K562 (cell line): ENCODE measurements at regions not wholly inside any gene's neighbourhood (a gene's known extent, or its start where the extent isn't known, plus 50 kb on each side); places are given as distances from the start of the nearest gene placed in this dataset.

ENCODE experiments used
- CEBPG ChIP-seq, 3 experiments: fragments of 200-800 bp in 1 of 3; sonication (Bioruptor generic) in 1 of 3; sonication (generic) in 1 of 3; formaldehyde crosslinking in 1 of 3; IDR thresholded peaks in 2 of 3; conservative IDR thresholded peaks in 1 of 3; 2 replicates each; pipeline versions ENCODE4 v1.6.1 to v1.8.0; 2016 to 2022; ENCODE audit warnings: missing compliant biosample characterization in 2 of 3, missing genetic modification characterization in 2 of 3, mild to moderate bottlenecking in 1 of 3, missing genetic modification reagents in 1 of 3
- CREB1 ChIP-seq, 2 experiments: sonication (generic) in 1 of 2; formaldehyde crosslinking in 1 of 2; IDR thresholded peaks; 2 replicates each; pipeline versions ENCODE4 v1.6.1 to v1.8.0; 2012 to 2022; ENCODE audit warnings: inconsistent platforms in 1 of 2, mild to moderate bottlenecking in 1 of 2, missing genetic modification reagents in 1 of 2, moderate library complexity in 1 of 2
- KLF16 ChIP-seq: IDR thresholded peaks from 2 replicates; pipeline ENCODE4 v1.6.1; 2016; ENCODE audit warnings: antibody characterized with exemption
- NCOA4 ChIP-seq: fragments of 450-650 bp; IDR thresholded peaks from 2 replicates; pipeline ENCODE4 v1.6.1; 2018; ENCODE audit warnings: mild to moderate bottlenecking; ENCODE audit not compliant: partially characterized antibody
- POLR2AphosphoS5 ChIP-seq: IDR thresholded peaks from 2 replicates; pipeline ENCODE4 v1.6.1; 2011; ENCODE audit warnings: mild to moderate bottlenecking, low read depth, low read length, moderate library complexity; ENCODE audit not compliant: control insufficient read depth, insufficient read depth
- SIN3A ChIP-seq, 2 experiments: fragments of 150-350 bp in 1 of 2; IDR thresholded peaks; 2 replicates each; pipeline ENCODE4 v1.6.1; 2011 to 2016; ENCODE audit warnings: borderline replicate concordance in 2 of 2, low read depth in 2 of 2, low read length in 2 of 2, mild to moderate bottlenecking in 2 of 2, moderate library complexity in 2 of 2; ENCODE audit not compliant: control insufficient read depth in 1 of 2
- SMARCE1 ChIP-seq: fragments of 450-650 bp; IDR thresholded peaks from 2 replicates; pipeline ENCODE4 v1.7.1; 2016; ENCODE audit warnings: mild to moderate bottlenecking
- TEAD1 ChIP-seq, 2 experiments: fragments of 450-650 bp in 1 of 2; sonication (generic) in 1 of 2; formaldehyde crosslinking; IDR thresholded peaks; 2 replicates each; pipeline versions ENCODE4 v1.4.0 to v1.8.0; 2020 to 2022; ENCODE audit warnings: mild to moderate bottlenecking in 2 of 2, missing genetic modification reagents in 1 of 2
- ZBTB17 ChIP-seq: fragments of 450-650 bp; formaldehyde crosslinking; IDR thresholded peaks from 2 replicates; pipeline ENCODE4 v1.4.0; 2020; ENCODE audit warnings: mild to moderate bottlenecking
- ZNF324 ChIP-seq: fragments of 250-450 bp; sonication (Bioruptor Pico); IDR thresholded peaks from 2 replicates; pipeline ENCODE4 v1.4.0; 2020; ENCODE audit warnings: mild to moderate bottlenecking
- TF ChIP-seq, protein P1 (sequence below), 3 experiments: IDR thresholded peaks in 2 of 3; conservative IDR thresholded peaks in 1 of 3; 2 replicates each; pipeline ENCODE4 v1.5.1; 2011 to 2012; ENCODE audit warnings: low read length in 3 of 3, mild to moderate bottlenecking in 3 of 3, control low read depth in 2 of 3, improper control_type of control experiment in 1 of 3, inconsistent platforms in 1 of 3, low read depth in 1 of 3, mixed read lengths in 1 of 3, moderate library complexity in 1 of 3; ENCODE audit not compliant: insufficient read depth in 2 of 3
- TF ChIP-seq, protein P2 (sequence below): sonication (generic); formaldehyde crosslinking; IDR thresholded peaks from 2 replicates; pipeline ENCODE4 v1.8.0; 2022; ENCODE audit warnings: mild to moderate bottlenecking, low read depth, missing genetic modification reagents
- TF ChIP-seq, protein P3 (sequence below): sonication (generic); formaldehyde crosslinking; IDR thresholded peaks from 2 replicates; pipeline ENCODE4 v1.8.1; 2023; ENCODE audit warnings: mild to moderate bottlenecking, missing genetic modification reagents

DNA sequence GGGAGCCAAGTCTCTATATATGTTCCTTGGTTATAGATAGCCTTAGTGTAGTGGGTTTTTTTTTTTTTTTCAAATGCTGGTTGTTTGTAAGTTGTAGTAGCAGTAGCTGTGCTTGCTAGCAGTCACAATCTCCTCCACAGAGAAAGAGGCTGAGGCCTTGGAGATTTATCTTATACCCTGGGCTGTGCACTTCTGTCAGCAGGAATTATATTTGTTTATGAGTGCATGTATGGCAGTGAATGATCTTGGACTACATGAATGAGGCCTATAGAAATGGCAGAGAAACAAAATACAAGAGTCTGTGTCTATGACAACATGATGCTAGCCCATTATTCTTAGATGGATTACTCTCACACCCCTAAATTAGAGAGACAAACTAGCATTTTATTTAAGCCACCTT lies 1674.2 kb upstream of the ADGRL3 start:
- no peak for TF ChIP-seq TEAD1 (CRISPR knock-in tag; IDR thresholded peaks at IDR 0.05)
- TF ChIP-seq POLR2AphosphoS5, result no peak
- no peak for TF ChIP-seq ZBTB17 (CRISPR knock-in tag)
- no peak for TF ChIP-seq CREB1 (IDR thresholded peaks at IDR 0.05)
- no peak for TF ChIP-seq CREB1 (CRISPR knock-in tag; IDR thresholded peaks at IDR 0.05)
- TF ChIP-seq ZNF324 (CRISPR knock-in tag), result no peak
- TF ChIP-seq, protein P1, sequence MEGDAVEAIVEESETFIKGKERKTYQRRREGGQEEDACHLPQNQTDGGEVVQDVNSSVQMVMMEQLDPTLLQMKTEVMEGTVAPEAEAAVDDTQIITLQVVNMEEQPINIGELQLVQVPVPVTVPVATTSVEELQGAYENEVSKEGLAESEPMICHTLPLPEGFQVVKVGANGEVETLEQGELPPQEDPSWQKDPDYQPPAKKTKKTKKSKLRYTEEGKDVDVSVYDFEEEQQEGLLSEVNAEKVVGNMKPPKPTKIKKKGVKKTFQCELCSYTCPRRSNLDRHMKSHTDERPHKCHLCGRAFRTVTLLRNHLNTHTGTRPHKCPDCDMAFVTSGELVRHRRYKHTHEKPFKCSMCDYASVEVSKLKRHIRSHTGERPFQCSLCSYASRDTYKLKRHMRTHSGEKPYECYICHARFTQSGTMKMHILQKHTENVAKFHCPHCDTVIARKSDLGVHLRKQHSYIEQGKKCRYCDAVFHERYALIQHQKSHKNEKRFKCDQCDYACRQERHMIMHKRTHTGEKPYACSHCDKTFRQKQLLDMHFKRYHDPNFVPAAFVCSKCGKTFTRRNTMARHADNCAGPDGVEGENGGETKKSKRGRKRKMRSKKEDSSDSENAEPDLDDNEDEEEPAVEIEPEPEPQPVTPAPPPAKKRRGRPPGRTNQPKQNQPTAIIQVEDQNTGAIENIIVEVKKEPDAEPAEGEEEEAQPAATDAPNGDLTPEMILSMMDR (IDR thresholded peaks at IDR 0.05 in 2 of 3, conservative IDR thresholded peaks at IDR 0.05 in 1 of 3; ENCODE audit: insufficient read depth in 2 of 3, low read depth in 1 of 3, low read length in 3 of 3), result no peak
- no peak for TF ChIP-seq SMARCE1
- TF ChIP-seq CEBPG (CRISPR knock-in tag; IDR thresholded peaks at IDR 0.05), result no peak
- TF ChIP-seq CEBPG (tag; conservative IDR thresholded peaks at IDR 0.05 in 1 of 2, IDR thresholded peaks at IDR 0.05 in 1 of 2), result no peak
- TF ChIP-seq SIN3A (IDR thresholded peaks at IDR 0.05; ENCODE audit: borderline replicate concordance in 2 of 2, control insufficient read depth in 1 of 2, low read depth in 2 of 2, low read length in 2 of 2), result no peak
- no peak for TF ChIP-seq NCOA4
- no peak for TF ChIP-seq KLF16
- TF ChIP-seq, protein P2, sequence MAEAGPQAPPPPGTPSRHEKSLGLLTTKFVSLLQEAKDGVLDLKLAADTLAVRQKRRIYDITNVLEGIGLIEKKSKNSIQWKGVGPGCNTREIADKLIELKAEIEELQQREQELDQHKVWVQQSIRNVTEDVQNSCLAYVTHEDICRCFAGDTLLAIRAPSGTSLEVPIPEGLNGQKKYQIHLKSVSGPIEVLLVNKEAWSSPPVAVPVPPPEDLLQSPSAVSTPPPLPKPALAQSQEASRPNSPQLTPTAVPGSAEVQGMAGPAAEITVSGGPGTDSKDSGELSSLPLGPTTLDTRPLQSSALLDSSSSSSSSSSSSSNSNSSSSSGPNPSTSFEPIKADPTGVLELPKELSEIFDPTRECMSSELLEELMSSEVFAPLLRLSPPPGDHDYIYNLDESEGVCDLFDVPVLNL, result no peak
- TF ChIP-seq, protein P3, sequence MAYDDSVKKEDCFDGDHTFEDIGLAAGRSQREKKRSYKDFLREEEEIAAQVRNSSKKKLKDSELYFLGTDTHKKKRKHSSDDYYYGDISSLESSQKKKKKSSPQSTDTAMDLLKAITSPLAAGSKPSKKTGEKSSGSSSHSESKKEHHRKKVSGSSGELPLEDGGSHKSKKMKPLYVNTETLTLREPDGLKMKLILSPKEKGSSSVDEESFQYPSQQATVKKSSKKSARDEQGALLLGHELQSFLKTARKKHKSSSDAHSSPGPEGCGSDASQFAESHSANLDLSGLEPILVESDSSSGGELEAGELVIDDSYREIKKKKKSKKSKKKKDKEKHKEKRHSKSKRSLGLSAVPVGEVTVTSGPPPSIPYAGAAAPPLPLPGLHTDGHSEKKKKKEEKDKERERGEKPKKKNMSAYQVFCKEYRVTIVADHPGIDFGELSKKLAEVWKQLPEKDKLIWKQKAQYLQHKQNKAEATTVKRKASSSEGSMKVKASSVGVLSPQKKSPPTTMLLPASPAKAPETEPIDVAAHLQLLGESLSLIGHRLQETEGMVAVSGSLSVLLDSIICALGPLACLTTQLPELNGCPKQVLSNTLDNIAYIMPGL, result no peak
